Peyer's patch (tissue), 4 donors: ENCODE measurements at regions not wholly inside any gene's neighbourhood (a gene's known extent, or its start where the extent isn't known, plus 50 kb on each side); places are given as distances from the start of the nearest gene placed in this dataset.

Experiments used
- DNase-seq, 3 donors: peaks; one replicate each; pipeline ENCODE4 v3.0.0-alpha.2; 2017 to 2019
- H3K27ac ChIP-seq, 4 donors: fragments of 200-600 bp; sonication (generic); one replicate each; pipeline ENCODE4 v1.5.1; 2016 to 2019
- H3K27me3 ChIP-seq, 2 donors: fragments of 200-600 bp; sonication (generic); one replicate each; pipeline ENCODE4 v1.5.1; 2019
- H3K36me3 ChIP-seq, 3 donors: fragments of 200-600 bp; sonication (generic); one replicate each; pipeline ENCODE4 v1.5.1; 2016 to 2019
- H3K4me1 ChIP-seq, 4 donors: fragments of 200-600 bp; sonication (generic); one replicate each; pipeline ENCODE4 v1.5.1; 2016 to 2019
- H3K4me3 ChIP-seq, 4 donors: fragments of 200-600 bp; sonication (generic); 1 replicate in 3 of 4; 2 replicates in 1 of 4; pipeline ENCODE4 v1.5.1; 2016 to 2019; ENCODE audit warnings: mild to moderate bottlenecking in 1 of 4
- H3K9me3 ChIP-seq, 4 donors: fragments of 200-600 bp; sonication (generic); one replicate each; pipeline ENCODE4 v1.5.1; 2016 to 2019; ENCODE audit warnings: mild to moderate bottlenecking in 1 of 4
- CTCF ChIP-seq, 6 experiments: fragments of 450-650 bp in 4 of 6; fragments of 200-600 bp in 2 of 6; sonication (generic) in 1 of 6; IDR thresholded peaks; one replicate each; pipeline ENCODE4 v1.5.1; 2017 to 2019; ENCODE audit warnings: antibody characterized with exemption in 6 of 6, mild to moderate bottlenecking in 3 of 6, moderate library complexity in 1 of 6
- POLR2A ChIP-seq, 2 donors: fragments of 450-650 bp; IDR thresholded peaks; one replicate each; pipeline ENCODE4 v1.5.1; 2017; ENCODE audit warnings: antibody characterized with exemption in 2 of 2, mild to moderate bottlenecking in 2 of 2, moderate library complexity in 2 of 2

DNA sequence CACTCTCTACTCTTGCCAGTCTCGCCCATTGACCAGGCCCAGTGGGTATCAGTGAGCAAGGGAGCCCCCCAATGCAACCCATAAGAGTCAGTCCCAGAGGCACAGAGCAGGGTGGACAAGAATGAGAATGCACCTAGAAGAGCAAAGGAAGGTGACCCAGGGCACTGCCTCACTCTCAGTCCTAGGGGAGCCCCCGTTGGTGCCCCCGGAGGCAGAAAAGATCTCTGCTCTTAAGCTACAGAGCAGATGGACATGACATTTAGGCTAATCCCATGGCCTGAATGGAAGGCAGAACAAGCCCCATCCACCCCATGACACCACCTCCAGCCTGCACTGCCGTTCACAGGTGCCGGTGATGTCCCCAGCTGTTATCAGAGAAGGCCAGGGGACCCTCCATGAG lies 50.7 kb upstream of the PLEKHG1 start:
- Histone ChIP-seq H3K9me3 (no peaks in the 10 kb centered on the region), H3K4me1 (no peaks in the 10 kb centered on the region), H3K27me3 (no peaks in the 10 kb centered on the region), H3K4me3 (no peak overlapping the region), H3K36me3 (no peaks in the 10 kb centered on the region), H3K27ac (no peak overlapping the region)
- DNase-seq = no peak
- TF ChIP-seq CTCF (IDR thresholded peaks at IDR 0.05) (no peak), POLR2A (IDR thresholded peaks at IDR 0.05) (no peak)

DNA sequence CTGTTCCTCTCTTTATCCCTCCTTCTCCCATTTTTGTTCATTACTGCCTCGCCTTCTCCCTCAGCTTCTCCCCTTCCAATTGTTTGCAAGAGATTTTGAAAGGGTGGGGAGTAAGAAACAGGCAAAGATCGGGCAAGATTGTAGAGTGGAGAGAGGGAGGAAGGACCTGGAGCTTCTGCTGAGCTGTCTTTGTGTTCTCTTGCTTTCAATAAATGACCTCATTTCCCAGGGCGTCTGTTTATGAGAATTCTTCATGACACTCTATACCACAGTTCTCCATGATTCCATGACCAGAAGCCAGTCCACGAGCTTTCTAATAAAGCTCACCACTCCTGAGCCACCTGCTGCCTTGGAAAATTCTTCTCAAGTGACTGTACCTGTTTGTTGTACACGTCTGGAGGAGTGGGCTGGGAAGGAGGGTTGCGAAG lies 50.0 kb upstream of the PLEKHG1 start:
- Histone ChIP-seq H3K27me3 (no peaks in the 10 kb centered on the region), H3K9me3 (no peaks in the 10 kb centered on the region), H3K4me1 (no peaks in the 10 kb centered on the region), H3K4me3 (no peak overlapping the region), H3K27ac (no peak overlapping the region), H3K36me3 (no peaks in the 10 kb centered on the region)
- TF ChIP-seq CTCF (IDR thresholded peaks at IDR 0.05) = no peak
- no peak for TF ChIP-seq POLR2A (IDR thresholded peaks at IDR 0.05)
- DNase-seq = no peak
